GM12864 (cell line): ENCODE measurements at regions not wholly inside any gene's neighbourhood (a gene's known extent, or its start where the extent isn't known, plus 50 kb on each side); places are given as distances from the start of the nearest gene placed in this dataset.

ENCODE experiments used
- DNase-seq: peaks from one replicate; pipeline ENCODE4 v3.0.0-alpha.2; 2011; ENCODE audit warnings: low read depth
- H3K4me3 ChIP-seq: 2 replicates; pipeline ENCODE4 v1.5.1; 2011; ENCODE audit warnings: mild to moderate bottlenecking, low read depth, low read length, control low read depth
- TF ChIP-seq, protein P1 (sequence below): IDR thresholded peaks from 2 replicates; pipeline ENCODE4 v1.5.1; 2011; ENCODE audit warnings: low read depth, mild to moderate bottlenecking, moderate library complexity, low read length, control low read depth, inconsistent platforms; ENCODE audit errors: missing control alignments

DNA sequence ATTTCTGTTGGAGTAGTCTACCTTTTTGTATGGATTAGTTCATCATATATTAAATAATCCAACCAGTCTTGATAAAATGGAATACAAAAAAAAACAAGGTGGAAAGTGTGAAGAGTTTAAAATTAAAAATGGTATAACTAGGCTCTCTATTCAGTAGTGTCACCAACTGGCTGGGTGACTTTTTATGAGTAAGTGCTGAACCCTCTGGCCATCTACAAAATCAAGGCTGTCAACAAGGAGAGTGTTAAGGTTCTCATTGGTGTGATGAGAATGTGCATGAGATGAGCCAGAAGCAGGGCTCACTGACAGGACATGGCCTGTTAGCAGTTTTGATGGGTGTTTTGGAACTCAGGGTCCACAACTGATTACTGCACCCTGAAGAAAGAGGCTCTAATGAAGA, 343.2 kb downstream of the AASDHPPT start:
- DNase-seq: no peak
- H3K4me3 ChIP-seq: no peak overlapping the region
- TF ChIP-seq, protein P1, sequence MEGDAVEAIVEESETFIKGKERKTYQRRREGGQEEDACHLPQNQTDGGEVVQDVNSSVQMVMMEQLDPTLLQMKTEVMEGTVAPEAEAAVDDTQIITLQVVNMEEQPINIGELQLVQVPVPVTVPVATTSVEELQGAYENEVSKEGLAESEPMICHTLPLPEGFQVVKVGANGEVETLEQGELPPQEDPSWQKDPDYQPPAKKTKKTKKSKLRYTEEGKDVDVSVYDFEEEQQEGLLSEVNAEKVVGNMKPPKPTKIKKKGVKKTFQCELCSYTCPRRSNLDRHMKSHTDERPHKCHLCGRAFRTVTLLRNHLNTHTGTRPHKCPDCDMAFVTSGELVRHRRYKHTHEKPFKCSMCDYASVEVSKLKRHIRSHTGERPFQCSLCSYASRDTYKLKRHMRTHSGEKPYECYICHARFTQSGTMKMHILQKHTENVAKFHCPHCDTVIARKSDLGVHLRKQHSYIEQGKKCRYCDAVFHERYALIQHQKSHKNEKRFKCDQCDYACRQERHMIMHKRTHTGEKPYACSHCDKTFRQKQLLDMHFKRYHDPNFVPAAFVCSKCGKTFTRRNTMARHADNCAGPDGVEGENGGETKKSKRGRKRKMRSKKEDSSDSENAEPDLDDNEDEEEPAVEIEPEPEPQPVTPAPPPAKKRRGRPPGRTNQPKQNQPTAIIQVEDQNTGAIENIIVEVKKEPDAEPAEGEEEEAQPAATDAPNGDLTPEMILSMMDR: no peak

DNA sequence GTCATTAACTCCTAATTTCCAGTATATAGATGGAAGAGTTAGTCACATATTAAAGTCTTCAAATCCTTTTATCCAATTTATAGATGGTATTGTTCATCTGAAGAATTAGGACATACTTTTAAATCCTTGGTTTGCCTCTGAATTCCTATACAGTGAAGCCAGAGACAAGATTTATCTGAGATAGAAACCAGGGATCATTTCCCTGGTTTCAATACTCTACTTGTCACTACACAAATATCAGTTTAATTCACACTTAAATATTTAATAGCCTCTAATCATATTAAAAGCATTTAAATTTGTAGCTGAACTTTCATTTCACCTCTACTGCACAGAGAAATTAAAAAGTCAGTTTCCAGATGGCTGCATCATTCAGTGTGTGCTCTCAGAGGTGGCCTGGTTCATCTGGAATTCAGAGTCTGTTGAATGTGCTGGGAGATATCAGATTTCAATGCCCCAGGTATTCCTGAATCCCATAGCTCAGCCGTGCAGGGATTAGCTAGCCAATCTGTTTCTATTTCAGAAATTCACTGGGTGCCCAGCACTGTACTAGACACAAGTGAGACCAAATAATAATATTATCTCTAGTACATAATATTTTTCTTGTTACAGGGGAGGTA, 344.3 kb downstream of the AASDHPPT start:
- TF ChIP-seq, protein P1: no peak
- DNase-seq: no peak

DNA sequence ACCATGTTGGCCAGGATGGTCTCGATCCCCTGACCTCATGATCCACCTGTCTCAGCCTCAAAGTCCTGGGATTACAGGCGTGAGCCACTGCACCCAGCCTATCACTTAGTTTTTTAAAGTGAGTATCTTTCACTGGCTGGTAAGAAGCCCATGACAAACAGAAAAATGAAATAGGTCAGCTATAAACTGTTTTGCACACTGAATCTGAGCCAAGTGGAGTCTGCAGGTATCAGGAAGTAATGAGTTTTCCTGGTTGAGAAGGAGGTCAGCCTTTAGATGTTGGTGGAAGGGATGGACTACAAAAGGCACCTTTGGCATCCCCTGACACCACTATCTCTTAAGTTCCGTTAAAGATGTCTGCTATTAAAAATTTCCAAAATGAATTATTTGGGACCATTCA, 345.1 kb downstream of the AASDHPPT start:
- TF ChIP-seq, protein P1: no peak
- no peak for DNase-seq
- H3K4me3 ChIP-seq: no peak overlapping the region

More for the DNA sequence above, 344.3 kb downstream of the AASDHPPT start:
- H3K4me3 ChIP-seq: no peak overlapping the region

DNA sequence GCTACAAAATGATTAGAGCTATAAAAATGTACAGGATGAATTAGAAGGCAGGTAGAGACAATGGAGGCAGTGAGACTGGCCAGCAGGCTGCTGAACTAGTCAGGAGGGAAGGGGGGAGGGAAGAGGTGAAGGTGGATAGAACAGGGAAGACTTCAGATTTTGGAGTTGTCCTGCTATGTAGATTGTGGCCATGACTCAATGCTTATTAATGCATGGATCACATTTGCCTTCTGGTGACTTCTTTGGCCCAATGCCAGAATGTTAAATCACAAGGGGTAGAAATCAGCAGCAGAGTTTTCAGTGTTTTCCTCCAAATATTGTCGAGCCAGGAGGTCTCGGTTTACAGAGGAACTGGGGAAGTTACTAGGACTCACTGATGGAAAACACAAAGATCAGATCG, 346.6 kb downstream of the AASDHPPT start:
- H3K4me3 ChIP-seq: no peak overlapping the region
- DNase-seq: no peak
- TF ChIP-seq, protein P1: no peak

DNA sequence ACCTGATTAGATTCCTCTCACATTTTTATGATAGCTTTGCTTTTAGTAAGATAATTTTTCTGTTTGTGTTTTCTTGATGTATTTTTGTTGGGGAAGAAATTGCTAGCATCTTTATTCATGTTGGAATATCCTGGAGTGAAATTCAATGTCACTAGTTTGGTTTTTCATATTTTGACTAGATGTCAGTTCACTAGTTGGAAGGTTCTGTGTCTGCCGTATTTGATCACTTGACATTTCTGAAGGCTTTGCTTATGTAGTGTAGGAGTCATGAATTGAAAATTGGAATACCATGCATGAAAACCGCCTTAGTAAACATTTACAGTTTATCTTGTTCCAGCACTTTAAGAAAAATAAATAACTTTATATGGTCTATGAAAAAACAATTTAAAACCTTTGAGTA, 348.4 kb downstream of the AASDHPPT start:
- TF ChIP-seq, protein P1: no peak
- DNase-seq: no peak
- no peak overlapping the region for H3K4me3 ChIP-seq

DNA sequence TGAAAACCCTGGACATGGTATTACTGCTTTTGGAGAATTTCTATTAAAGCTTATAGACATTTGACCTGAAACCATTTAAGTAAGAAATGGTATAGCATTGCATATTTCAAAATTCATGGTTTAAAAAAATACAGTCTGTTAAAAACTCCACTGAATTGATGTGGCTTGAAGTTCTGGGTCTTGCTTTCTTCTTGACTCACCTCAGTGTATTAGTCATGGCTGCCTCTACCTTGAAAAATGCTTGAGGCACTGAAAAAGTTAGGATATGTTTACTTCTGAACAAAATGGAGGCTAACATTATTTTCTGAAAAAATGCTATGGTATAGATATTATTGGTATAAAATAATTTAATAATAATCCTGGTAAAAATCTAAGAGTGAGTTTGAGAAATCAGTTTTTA, 349.2 kb downstream of the AASDHPPT start:
- no peak for DNase-seq
- TF ChIP-seq, protein P1: no peak
- H3K4me3 ChIP-seq: no peak overlapping the region

DNA sequence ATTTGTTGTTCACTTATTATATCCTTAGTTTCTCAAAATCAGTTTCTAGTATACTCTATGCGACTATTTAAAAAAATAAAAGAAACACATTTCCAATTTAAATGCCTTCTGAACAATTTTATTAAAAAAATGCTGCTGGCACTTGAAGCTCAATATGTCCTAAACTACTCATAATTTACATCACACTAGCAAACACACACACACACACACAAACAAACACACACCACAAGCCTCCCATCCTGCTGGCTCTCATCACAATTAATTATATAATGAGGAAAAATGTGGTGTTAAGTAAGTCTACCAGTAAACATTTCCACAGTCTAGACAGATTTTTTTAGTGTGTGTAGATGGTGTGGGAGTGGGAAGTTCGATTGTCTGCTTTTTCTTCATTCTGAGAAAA, 350.3 kb downstream of the AASDHPPT start:
- TF ChIP-seq, protein P1: no peak
- no peak overlapping the region for H3K4me3 ChIP-seq
- DNase-seq: no peak
